Liver (tissue), 3 donors: ENCODE measurements at regions not wholly inside any gene's neighbourhood (a gene's known extent, or its start where the extent isn't known, plus 50 kb on each side); places are given as distances from the start of the nearest gene placed in this dataset.

Experiments
- FOXA1 ChIP-seq: IDR thresholded peaks from 2 replicates; pipeline ENCODE4 v1.6.1; 2016; ENCODE audit warnings: antibody characterized with exemption
- FOXA2 ChIP-seq: IDR thresholded peaks from 2 replicates; pipeline ENCODE4 v1.6.1; 2016; ENCODE audit warnings: antibody characterized with exemption
- GABPA ChIP-seq, 2 donors: IDR thresholded peaks in 1 of 2; conservative IDR thresholded peaks in 1 of 2; 2 replicates each; pipeline ENCODE4 v1.6.1; 2016; ENCODE audit warnings: antibody characterized with exemption in 2 of 2, mild to moderate bottlenecking in 1 of 2, moderate library complexity in 1 of 2
- RXRA ChIP-seq, 2 donors: IDR thresholded peaks; 2 replicates each; pipeline ENCODE4 v1.6.1; 2017 to 2018; ENCODE audit warnings: antibody characterized with exemption in 2 of 2, mild to moderate bottlenecking in 1 of 2
- TF ChIP-seq, protein P1 (sequence below): fragments of 150-350 bp; IDR thresholded peaks from 2 replicates; pipeline ENCODE4 v1.5.1; 2017; ENCODE audit warnings: improper control_type of control experiment, low read depth, low read length; ENCODE audit not compliant: missing input control
- TF ChIP-seq, protein P2 (sequence below): IDR thresholded peaks from 2 replicates; pipeline ENCODE4 v1.6.1; 2016; ENCODE audit warnings: antibody characterized with exemption, mild to moderate bottlenecking
- donor health status: healthy.
- donor health status: healthy.

DNA sequence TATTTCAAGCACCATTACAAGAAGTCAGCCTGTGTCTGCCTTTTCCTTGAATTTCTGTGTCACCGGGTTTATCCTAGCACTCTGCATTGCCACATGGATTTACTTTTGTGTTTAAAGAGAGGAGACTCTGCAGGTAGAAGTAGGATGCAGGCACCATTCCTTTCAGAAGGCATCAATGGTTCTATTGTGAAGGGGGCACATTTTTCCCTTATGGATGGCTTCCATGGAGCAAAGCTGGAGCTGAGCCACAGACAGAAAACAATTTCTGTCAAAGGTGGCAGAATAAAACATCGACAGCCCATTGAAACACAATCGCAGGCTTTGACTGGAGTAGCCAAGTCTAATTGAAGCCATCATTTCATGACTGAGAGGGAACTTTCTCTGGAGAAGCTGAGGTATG is 288.0 kb upstream of the ANKH start:
- TF ChIP-seq, protein P1, sequence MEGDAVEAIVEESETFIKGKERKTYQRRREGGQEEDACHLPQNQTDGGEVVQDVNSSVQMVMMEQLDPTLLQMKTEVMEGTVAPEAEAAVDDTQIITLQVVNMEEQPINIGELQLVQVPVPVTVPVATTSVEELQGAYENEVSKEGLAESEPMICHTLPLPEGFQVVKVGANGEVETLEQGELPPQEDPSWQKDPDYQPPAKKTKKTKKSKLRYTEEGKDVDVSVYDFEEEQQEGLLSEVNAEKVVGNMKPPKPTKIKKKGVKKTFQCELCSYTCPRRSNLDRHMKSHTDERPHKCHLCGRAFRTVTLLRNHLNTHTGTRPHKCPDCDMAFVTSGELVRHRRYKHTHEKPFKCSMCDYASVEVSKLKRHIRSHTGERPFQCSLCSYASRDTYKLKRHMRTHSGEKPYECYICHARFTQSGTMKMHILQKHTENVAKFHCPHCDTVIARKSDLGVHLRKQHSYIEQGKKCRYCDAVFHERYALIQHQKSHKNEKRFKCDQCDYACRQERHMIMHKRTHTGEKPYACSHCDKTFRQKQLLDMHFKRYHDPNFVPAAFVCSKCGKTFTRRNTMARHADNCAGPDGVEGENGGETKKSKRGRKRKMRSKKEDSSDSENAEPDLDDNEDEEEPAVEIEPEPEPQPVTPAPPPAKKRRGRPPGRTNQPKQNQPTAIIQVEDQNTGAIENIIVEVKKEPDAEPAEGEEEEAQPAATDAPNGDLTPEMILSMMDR, result no peak
- TF ChIP-seq RXRA (IDR thresholded peaks at IDR 0.05) (no peak), GABPA (IDR thresholded peaks at IDR 0.05 in 1 of 2, conservative IDR thresholded peaks at IDR 0.05 in 1 of 2) (no peak), FOXA2 (no peak), FOXA1 (no peak)
- TF ChIP-seq, protein P2, sequence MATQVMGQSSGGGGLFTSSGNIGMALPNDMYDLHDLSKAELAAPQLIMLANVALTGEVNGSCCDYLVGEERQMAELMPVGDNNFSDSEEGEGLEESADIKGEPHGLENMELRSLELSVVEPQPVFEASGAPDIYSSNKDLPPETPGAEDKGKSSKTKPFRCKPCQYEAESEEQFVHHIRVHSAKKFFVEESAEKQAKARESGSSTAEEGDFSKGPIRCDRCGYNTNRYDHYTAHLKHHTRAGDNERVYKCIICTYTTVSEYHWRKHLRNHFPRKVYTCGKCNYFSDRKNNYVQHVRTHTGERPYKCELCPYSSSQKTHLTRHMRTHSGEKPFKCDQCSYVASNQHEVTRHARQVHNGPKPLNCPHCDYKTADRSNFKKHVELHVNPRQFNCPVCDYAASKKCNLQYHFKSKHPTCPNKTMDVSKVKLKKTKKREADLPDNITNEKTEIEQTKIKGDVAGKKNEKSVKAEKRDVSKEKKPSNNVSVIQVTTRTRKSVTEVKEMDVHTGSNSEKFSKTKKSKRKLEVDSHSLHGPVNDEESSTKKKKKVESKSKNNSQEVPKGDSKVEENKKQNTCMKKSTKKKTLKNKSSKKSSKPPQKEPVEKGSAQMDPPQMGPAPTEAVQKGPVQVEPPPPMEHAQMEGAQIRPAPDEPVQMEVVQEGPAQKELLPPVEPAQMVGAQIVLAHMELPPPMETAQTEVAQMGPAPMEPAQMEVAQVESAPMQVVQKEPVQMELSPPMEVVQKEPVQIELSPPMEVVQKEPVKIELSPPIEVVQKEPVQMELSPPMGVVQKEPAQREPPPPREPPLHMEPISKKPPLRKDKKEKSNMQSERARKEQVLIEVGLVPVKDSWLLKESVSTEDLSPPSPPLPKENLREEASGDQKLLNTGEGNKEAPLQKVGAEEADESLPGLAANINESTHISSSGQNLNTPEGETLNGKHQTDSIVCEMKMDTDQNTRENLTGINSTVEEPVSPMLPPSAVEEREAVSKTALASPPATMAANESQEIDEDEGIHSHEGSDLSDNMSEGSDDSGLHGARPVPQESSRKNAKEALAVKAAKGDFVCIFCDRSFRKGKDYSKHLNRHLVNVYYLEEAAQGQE, result no peak
